ENCODE measurements at regions not wholly inside any gene's neighbourhood (a gene's known extent, or its start where the extent isn't known, plus 50 kb on each side); places are given as distances from the start of the nearest gene placed in this dataset.

GRCh38 chr16:8096211-8096610 lies 494.1 kb downstream of the TMEM114 start:
- TF ChIP-seq CTCF (IDR thresholded peaks at IDR 0.05) (no peak), POLR2A (IDR thresholded peaks at IDR 0.05) (no peak)
